HG03342 (cell line): ENCODE measurements at regions not wholly inside any gene's neighbourhood (a gene's known extent, or its start where the extent isn't known, plus 50 kb on each side); places are given as distances from the start of the nearest gene placed in this dataset.
"Not testable (repeated sequence)": the region's sequence is repeated elsewhere in the genome, so short reads cannot be mapped to it uniquely, and the experiment has no call there.

ENCODE experiments used
- ATAC-seq: cut with Tn5 transposase; IDR thresholded peaks from one replicate; pipeline ENCODE4 v1.9.1; 2021; ENCODE audit warnings: mild to moderate bottlenecking, moderate library complexity; ENCODE audit not compliant: unreplicated experiment

DNA sequence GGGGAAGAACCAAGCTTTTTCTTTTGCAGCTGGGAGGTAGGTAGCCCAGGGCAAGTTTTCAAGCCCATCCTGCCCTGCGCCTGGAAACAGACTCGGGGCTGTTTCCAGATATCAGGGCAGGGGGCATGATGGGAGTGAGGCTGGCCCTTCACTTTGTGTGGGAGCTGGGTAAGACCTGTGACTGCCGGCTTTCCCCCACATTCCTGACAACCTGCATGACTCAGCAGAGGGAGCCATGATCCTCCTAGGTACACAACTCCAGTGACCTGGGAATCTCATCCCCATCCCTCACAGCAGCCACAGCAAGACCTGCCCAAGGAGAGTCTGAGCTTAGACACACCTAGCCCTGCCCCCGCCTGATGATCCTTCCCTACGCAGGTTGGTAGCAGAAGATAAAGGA, 280.8 kb downstream of the SOX4 start:
- ATAC-seq: no peak

DNA sequence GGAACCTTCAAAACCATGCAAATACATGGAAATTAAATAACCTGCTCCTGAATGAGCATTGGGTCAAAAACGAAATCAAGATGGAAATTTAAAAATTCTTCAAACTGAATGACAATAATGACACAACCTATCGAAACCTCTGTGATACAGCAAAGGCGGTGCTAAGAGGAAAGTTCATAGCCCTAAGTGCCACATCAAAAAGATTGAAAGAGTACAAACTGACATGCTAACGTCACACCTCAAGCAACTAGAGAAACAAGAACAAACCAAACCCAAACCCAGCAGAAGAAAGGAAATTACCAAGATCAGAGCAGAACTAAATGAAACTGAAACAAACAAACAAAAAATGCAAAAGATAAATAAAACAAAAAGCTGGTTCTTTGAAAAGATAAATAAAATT, 283.5 kb downstream of the SOX4 start:
- ATAC-seq: not testable (repeated sequence)

DNA sequence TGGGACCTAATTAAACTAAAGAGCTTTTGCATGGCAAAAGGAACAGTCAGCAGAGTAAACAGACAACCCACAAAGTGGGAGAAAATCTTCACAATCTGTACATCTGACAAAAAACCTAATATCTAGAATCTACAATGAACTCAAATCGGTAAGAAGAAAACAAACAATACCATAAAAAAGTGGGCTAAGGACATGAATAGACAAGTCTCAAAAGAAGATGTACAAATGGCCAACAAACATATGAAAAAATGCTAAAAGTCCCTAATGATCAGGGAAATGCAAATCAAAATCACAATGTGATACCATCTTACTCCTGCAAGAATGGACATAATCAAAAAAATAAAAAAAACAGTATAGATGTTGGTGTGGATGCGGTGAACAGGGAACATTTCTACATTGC, 286.7 kb downstream of the SOX4 start:
- ATAC-seq: not testable (repeated sequence)

DNA sequence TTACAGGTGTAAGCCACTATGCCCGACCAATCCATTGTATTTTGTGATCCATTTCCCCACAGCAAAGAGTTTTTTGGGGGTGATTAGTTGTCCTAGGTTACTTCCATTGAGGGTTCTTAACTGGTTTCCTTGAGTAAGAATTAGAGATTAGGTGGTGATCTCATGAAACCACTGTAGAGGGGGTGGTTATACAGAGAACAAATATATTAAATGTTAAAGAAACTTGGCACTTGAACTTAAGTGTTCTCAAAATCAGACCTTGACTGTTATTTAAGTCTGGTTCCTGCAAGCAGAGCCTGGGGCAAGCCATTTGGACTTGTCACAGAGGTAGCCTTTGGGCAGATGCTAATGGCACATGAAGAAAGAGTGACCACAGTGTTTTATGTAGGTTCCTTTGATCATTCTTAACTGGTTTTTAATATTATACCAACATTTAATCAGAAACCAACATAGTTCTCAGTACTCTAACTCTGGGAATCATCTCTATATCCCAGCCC, 288.5 kb downstream of the SOX4 start:
- ATAC-seq: no peak

DNA sequence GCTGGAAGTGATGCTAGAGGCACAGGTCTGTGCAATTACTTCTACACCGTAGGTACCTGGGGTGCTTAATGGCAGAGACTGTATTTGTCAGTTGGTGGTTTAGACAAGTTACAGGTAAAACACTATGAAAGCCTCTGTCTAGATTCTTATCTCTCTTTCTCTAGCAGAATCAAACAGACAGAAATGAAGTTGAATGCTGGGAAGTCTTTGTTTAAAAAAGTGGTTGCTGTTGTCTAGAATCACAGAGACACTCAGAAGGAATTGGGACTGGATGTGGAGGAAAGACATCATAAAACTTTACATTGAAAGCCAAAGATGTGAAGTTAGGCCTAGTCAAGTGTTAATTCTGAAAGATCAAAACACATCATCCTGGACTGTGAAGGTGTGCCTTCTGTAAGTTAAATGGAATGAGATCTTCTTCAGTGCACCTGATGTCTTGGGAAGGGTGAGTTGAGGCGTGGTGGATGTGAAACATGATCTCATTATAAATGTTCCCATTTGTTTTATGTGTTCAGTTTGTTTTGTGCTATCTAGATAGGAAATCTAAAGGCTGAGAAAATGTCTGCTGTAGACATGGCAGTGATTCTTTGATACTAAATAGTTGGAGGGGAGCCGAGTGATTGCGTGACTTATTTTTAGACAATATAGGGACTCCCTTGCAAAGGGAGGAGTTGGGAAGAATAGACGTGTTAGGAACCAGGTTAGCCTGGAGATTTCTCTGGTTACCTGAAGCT, 290.2 kb downstream of the SOX4 start:
- no peak for ATAC-seq

DNA sequence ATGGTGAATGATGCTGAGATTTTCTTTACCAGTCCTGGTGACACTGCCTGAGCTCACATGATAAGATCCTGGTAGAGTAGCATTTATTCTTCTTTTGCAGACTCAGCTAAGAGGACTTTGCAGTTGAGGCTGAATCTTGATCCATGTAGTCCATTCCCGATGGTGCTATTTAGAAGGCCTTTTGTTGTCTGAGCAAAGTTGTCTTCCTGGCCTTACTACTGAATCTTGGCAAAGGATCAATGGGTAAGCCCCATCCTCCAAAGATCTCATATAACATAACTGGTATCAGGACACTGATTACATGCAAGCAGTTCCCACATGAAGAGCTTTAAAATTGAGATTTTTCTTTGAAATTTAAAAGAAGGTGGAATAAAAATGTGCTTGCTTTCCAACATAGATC, 291.6 kb downstream of the SOX4 start:
- no peak for ATAC-seq

DNA sequence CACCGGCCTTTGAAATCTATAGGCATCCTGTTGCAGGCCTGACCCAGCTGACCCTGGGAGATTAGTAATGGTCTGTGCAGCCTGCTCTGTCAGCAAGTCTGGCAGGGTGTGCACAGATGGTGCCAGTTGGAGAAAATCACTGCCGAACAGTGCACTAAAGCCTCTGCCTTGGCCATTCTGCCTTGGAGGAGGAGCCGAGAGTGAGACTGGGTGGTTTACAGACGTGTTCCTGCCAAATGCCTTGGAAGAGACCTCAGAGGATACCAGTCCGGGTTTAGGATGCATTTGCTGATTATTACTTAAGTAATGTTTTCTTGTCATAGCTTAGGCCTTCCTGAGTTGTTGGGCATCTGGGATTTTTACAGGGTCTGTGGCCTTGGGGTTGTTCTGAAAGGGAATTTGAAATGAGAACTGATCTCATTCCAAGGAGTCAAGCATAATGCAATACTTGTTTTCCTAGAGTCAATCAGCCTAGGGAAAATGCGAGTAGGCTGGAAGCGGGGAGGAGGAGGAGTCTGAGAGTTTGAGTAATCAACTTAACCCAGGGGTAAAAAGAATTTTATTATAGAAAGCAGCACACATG, 292.1 kb downstream of the SOX4 start:
- no peak for ATAC-seq

DNA sequence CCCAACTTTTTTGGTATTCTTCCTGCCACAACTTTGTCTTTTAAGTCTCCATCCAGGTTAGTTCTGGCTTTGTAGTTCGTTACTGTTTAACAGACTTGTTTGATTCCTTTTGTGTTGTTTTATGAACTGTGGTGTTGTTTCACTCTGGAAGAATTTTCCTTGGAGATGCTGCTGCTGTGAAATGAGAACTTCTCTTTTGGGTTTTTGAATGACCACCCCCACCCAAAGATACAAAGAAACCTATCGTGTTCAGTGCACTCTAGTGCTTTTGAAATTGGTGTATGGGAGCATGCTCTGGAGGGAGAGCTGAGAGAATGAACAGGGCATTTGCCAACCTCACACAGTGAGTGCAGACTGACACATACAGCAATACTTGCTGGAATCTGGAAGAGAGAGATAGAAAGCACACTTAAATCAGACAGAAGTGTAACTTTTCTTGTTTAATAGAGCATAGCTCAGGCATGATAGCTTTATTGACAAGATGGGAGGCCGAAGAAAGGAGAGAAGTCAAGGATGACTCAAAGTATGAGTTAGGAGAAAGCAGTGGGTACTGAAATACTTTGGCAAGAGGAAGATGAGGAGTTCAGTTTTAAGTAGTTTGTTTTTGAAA, 293.1 kb downstream of the SOX4 start:
- no peak for ATAC-seq

DNA sequence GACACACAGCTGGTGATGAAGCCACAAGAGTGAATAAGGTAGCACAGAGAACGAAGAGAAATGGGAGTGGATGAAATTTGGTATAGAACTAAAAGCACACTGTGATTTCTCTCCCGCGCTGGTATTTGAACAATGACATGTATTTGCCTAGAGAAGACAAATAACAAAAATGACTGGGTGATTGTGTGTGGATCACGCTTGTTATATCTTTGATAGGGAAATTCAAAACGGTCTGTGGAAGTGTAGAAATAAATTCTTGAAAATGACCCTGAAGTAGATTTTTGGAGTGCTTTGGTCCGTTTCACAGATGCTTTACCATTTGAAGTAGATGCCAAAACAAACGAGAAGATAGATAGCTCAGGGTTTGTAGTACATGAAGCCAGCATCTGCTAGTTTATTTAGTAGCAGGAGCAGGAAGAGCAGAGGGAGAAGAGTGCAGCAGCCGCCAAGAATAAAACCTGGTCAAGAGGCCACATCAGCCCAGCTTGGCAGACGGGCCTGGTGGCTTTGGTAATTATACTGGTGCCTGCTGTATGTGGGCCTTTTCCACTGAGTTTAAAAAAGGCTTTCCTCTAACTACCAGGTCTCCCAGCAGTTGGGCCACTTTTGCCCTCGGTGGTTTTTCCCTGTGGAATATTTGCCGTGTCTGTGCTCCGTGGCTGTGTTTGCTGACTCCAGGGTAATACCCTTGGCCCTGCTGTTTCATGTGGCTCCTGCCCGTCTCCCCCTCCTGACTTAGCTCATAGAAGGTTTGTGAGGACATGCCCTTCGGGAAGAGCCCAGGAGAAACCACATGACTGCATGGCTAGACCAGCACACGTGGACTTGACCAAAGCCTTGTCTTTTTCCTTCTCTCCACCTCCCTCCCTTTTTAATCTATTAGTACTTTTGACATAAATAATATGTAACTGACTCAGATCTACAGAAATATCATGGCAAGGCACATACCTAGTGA, 294.0 kb downstream of the SOX4 start:
- ATAC-seq: no peak

DNA sequence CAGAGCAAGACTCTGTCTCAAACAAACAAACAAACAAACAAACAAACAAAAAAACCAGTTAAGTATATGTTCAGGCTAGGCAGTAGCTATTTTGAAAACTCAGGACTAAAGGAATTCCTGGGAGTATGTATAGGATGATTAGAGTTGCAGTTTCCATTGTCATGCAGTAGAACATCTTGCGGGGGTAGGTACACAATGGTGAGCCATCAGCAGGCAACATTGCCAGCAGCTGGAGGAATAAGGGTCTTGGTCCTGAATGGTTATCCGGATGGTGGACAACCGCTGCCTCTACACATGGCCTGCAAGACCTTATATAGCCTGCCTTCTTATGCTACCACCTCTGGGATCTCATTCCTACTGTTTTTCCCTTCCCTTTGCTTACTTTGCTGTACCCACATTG, 297.5 kb downstream of the SOX4 start:
- no peak for ATAC-seq

DNA sequence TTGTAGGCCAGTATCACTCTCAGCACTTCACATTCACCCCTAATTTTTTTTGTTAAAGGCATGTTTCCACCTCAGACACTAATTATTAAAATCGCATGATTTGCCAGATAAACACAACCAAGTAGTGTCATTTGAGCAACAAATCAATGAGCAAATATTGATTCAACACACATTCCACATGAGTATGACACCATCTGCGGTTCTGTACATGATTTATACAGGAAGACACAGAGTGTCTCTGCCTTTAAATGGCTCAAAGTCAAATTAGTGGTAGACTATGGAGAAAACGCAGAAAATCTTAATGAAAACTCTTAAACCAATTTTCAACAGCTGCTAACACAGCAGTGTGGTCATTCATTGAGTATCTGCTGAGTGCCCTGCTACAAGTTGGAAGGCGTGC, 300.2 kb downstream of the SOX4 start:
- ATAC-seq: no peak

DNA sequence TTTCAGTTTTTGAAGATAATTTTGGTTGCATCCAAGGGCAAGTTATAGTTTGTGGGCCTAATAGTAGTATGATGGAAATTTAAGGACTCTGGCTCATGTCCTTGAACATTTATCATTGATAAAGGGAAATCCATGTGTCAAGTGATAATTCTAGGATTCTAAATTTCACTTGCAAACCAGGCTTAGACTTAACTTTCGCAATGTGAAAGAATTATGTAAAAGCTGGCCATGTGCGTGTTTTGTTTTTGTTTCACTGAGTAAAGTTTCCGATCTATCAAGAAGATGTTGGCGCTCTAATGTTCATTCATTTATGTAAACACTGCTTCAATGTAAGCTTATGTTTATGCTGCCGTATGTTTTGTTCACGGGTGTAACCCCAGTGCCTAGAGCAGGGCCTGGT, 302.0 kb downstream of the SOX4 start:
- no peak for ATAC-seq

DNA sequence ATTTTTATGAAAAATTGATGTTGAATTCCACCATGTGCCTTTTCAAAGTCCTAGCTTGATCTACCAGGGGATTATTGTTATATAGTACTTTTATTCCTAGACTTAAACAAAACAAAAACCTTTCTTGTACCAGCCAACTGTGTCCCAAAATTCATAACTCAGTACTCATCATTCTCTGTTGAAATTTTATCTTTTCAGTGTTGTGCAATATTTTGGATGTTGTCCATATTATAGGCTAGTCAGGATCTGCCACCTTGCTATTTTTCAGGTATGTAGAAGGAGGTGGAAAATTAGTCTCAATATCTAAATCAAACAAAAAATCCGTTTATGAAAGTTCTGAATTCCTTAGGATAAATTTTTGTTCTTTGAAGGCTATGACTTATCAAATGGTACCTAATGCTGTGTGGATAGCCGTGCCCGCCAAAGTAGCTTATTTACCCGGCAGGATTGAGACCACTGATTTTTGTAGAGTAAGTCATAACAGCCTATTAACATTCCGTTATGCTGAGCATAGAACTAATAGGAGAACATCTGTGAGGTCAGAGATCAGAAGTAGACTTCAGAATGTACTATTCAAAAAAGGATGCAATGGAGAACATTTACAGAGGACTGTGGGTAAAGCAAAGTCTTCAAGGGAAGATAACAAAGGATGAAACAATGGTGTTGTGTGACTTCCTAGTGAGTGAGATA, 304.7 kb downstream of the SOX4 start:
- no peak for ATAC-seq

DNA sequence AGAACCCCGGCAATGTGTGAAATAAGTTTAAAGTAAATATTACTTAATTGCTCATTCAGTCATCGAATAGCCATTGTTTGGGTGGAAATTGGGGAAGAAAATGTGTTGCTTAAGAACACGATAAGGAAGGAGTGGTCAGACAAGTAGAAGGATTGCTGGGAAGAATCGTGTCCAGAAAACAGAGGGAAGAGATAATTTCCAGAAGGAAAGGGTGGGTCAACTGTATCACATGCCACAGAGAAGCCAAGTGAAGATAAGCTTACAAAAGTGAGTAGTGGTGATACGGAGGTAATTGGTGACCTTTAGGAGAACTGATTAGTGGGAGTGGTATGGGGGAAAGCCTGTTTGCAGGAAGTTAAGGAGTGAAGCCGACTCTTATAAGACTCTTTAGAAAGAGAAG, 306.2 kb downstream of the SOX4 start:
- no peak for ATAC-seq

DNA sequence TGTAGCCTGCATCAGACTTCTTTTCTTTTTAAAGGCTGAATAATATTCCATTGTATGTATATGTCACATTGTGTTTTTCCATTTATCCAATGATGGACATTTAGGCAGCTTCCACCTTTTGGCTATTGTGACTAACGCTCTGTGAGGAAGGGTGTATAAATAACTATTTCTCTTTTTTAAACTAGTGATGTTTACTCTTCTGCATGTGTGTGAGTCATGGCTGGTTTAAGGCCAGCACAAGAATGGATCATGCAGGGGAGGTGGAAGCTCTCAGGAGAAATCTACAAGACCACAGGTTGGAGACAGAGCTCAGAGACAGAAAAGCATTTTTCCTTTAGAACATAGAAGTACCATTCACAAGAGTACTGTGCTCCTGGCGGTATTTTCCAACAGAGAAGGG, 307.2 kb downstream of the SOX4 start:
- no peak for ATAC-seq

DNA sequence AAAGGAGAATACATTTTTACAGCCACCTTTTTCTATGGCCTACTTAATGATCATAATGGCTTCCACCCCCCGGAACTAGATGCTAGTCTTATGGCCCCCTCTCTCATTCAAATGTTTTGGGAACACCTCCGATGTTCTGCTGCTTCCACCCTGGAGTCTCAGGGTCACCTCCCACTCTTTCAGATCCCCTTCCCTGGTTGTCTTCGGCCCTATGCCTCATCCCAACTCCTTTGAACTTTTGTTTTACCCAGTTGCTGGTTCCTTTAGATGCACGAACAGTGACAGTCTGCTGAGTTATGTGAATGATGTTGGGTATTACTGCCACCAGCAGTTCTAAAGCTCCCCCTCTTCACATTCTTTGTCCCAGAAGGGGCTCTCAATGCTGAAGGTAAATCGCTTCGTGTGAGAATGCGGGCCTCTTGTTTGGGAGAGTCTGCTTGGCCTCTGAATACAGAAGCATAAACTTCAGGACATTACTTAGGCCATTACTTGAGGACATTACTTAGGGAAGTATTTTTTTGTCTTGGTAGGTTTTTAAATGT, 309.1 kb downstream of the SOX4 start:
- no peak for ATAC-seq

DNA sequence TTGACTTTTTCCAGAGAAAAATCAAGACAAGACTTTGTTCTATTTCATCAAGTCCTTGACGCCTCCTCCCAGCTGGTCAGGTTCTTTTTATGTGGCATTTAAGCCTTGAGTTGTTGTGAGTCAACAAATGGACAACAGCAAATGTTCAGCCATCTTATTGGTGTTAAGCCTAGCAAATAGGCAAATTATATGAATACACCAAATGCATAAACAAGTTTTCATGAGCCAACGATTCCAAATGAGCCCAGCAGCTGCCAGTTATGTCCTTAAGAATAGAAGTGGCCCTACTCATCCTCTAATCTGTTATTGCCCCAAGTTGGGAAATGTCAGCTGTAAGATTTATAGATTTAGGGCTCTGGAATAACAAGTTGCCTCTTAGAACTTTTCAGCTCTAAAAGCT, 312.0 kb downstream of the SOX4 start:
- ATAC-seq: no peak

DNA sequence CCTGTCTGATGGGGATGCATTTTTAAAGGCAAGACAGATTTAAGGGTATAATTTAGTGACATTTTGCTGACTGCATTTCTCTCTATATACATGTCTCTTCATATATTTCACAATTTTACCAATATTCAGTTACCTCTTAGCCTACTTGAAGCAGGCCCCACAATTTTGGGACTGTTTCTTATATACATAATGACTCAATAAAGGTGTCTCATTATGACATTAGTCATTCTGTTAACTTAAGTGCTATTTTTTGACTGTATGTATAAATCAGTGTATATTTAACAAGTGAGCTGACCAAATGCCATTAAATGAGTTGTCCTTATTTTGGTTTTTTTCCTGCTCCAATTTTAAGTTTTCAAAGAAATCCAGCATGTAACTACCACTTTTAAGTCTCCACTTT, 313.3 kb downstream of the SOX4 start:
- no peak for ATAC-seq

DNA sequence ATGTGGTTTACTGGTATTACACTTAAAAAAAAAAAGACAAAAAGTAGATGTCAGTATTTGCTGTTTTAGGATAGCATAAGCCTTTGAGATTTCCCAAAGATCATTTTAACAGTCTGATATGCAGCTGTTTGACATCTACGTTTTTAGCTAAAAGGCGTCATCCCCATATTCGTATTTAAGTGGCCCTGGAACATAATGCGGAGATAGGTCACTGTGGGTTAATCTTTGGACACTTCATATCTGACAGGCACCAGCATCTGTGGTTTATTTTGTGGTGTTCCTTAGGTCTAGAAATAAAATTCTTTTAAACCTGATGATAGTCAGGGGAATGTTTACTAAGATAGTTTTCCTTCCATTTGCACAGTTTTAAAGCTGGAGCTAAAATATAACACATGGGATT, 313.7 kb downstream of the SOX4 start:
- ATAC-seq: no peak

DNA sequence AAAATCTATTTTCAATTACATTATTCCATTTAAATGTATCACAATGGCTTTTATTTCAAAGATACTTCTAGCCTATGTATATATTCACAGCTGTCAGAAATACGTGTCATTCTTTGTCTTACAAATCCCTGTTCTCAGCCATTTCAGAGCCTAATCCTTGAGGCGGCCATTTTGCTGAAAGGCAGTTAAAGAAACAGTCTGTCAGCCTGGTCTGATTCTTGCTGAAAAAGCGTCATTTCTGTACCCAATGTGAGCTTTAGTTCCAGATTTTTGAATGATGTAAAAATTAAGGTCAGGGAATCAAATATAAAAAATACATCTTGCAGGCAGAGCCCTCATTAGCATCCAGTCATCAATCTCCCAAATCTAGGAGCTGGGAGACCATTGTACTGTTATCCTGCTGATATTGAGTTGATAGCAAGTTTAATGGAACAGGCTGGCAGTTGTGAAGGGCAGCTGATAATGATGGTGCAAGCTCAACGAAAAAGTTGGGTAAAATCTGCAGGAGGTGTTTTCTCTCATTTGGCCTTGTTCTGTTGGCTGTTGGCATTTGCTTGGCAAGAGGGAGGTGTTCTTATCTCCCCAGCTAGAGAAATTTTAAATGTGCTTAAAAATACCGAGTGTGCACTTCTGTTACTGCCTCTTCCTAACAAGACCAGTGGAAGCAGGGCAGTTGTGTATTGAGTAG, 314.8 kb downstream of the SOX4 start:
- ATAC-seq: no peak
